ENCODE measurements at regions not wholly inside any gene's neighbourhood (a gene's known extent, or its start where the extent isn't known, plus 50 kb on each side); places are given as distances from the start of the nearest gene placed in this dataset.
A peak's percentile ranks its signal among the peaks of the same experiment; 100 is the strongest.

DNA sequence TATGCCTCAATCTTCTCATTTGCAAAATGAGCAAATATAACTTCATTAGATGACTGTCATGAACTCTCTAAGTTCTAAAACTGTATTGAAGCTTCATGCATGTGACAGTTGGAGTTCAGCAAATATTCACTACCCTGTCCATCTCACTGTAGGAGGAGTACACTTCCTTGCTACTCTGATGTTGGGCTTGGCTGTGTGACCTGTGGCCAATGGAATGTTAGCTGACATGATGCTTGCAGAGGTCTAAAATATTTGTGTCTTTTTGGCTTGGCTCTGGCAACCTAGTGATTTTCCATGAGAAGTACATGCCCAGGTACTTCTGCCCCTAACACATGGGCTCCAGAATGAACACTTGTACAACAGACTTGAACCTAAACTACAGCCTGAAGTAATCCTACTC, 203.1 kb upstream of the ANKH start:
- DNase-seq: no peak

DNA sequence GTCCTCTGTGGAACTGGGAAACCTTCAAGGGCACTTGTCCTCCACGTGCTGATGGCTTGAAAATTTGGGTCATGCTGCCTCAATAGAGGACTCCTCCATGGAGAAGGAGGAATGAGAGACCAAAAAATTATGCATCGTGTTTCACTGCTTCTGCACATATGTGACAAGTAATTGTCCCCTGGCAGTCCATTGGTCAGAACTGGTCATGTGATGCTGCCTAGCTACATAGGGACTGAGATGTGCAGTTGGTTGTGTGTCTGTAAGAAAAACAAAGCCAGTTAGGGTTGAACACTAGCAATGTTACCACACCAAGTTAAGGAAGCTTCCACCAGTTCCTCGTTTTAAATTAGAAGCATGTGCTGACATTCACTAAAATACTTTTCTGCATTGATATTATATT, 201.9 kb upstream of the ANKH start:
- no peak for DNase-seq

DNA sequence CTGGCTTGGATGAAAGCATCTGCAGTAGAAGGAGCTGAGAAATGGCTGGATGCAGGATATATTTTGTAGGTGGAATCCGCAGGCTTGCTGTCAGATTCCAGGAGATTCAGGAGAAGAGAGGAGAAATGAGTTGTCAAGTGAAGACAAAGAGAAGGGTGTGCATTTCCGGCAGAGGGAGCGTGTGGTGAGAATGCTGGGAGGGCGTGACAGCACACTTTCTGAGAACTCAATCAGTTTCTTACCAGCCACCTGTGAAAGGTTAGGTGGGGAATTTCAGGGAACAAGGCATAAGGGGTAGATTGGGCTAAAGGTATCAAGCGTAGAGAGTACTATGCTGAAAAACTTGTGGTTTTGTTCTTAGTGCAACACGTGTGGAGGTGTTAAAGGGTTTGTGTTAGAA, 199.3 kb upstream of the ANKH start:
- no peak for DNase-seq

DNA sequence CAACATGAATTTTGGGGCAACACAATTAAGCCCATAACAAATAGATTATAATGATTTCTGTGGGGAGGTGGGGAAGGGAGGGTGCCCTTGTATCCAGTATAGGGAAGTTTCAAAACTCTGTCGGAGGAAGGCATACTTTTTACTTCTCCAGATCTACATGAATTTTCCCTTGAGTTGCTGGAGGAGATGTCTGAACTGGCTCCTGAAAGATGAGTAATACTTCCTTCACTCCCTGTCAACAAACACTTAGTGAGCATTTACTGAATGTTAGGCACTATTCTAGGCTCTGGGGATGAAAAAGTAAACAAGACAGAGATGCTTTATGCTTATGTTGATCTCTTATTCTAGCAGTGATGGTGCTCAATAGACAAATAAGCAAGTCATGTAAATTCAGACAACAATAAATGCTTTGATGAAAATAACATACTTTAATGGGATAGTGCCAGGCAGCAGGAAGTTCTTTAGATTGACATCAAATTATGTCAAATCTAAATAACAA, 197.9 kb upstream of the ANKH start:
- DNase-seq: no peak

DNA sequence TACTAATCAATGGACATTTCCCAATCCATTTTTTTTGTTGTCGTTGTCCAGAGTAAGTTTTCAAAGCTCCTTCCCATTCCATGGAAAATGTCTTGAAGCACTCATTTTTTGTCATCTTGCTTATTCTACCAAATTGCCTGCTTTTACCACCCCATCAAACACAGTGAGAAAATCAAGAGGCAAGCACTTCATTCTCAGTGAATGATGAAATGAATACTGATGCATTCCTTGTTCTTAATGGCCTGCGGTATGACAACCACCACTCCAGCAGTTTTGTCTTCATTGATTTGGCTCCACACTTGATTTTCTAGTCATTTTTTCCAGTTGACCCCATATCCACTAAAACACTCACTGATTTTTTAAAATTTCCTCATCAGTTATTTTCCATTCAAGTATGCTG, 193.5 kb upstream of the ANKH start:
- no peak for DNase-seq

DNA sequence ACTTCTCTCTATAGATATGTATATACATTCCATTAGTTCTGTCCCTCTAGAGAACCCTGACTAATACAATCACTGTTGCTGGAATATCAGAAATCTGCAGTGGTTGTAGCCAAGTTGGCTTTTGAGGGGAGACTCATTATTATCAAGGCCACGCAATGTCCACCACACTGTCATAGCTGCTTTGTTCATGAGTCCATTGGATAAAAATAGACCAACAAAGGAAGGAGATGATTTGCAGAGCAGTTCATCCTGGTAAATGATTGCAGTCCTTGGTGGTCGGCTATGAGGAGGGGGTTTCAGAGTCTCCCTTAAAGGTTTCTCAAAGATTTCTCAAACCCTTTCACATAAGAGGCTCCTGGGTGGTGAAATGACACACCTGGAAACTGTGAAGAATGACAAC, 192.8 kb upstream of the ANKH start:
- DNase-seq: no peak

DNA sequence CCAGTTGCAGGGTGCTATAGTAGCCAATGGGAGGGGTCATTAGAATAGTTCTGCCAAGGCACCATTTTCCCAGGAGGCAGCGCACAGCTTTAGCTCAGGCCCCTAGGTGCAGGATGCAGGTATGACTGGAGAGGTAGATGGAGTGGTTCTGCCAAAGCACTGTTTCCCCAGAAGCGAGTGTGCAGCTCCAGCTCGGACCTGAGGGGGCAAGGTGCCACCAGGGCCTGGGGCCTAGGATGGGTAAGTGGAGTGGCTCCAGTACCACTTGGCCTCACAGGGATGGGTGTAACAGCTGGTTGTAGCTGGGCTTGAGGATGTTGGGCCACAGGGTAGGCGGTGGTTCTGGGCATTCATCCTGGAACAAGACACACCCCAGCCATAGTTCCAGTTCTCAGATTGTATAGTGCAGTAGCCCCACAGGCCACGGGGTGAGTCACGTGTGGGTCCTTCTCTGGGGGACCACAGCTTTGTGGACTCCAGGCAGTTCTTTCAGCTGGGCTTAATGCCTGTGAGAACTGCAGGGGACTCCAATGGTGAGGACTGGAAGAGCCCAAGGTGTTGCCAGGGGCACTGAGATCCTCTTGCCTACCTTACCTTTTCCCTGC, 185.5 kb upstream of the ANKH start:
- no peak for DNase-seq

DNA sequence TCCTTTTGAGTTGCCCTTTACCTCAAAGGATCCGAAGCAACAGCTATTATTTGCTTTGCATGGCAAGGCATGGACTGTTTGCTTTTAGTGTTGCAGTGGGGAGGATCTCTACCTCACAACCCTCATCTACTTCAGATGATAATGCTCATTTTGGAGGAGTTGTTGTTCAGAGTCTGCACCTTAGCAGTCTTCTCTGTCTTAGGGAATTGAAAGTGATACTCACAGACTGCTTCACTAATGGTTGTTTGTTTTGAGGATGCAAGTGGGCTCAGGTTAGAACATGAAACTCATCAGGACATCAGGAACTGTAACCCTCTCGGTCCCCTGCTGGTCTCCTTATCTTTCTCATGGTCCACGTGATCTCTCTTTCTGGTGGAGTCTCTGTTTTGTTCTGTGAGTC, 172.9 kb upstream of the ANKH start:
- no peak for DNase-seq

DNA sequence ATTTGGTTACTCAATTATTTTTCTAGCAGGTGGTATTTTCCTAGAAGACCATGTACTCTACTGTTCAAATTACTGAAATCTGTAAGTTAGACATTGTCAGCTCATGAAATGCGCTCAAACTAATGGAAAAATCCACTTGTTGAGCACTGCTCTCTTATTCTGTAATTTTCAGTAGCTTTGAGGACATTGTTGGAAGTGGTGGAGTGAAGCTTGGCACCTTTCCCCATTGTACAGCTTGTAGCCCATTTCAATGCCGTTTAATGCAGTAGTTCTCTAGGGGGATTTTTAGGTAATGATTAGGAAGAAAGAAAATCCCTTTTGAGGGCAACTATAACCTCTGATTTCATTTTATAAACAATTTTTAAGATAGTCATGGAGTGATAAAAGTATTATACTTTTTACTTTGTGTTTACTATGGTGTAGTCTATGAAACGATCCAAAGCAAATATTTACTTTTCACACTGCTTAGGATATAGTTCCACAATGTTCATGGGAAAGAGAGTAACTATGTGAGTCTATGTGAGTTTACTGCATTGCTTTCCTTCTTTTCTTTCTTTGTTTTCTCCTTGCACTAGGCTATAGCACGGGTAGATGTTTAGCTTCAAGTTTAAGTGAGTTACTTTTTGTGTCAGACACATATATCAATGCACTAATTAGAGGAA, 165.8 kb upstream of the ANKH start:
- no peak for DNase-seq

DNA sequence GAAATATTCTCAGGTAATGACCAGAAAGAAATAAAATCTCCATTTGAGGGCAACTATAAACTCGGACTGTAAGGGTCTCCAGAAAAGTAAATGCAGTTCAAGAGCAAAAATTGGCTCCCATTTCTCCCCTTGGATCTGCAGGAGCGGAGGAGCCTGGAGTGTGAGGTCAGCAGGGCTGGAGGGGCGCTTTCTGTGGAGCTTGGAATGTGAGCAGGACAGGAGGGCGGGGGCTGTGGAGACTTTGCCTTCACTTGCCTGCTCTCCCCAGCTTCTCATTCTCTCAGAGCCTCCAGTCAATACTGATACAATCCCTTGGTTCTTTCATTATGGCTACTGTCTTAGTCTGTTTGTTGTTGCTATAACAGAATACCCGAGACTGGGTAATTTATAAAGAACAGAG, 162.8 kb upstream of the ANKH start:
- DNase-seq: no peak

DNA sequence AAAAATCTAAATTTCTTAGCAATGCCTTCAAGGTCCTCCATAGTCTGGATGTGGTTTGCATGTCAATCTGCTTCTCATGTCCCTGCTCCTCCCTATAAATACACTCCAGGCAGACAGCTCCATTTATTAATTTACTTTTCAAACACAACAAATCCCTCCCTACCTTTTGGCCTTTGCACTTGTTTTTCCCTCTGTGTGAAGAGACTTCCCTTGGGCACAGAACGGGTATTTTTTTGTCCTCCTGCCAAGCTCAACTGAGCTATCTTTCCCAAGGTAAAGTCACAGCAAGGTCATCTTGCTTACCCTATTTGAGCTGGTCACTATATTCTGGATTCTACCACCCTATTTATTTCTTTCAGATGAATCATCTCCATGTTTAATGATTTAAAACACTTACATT, 159.6 kb upstream of the ANKH start:
- no peak for DNase-seq

DNA sequence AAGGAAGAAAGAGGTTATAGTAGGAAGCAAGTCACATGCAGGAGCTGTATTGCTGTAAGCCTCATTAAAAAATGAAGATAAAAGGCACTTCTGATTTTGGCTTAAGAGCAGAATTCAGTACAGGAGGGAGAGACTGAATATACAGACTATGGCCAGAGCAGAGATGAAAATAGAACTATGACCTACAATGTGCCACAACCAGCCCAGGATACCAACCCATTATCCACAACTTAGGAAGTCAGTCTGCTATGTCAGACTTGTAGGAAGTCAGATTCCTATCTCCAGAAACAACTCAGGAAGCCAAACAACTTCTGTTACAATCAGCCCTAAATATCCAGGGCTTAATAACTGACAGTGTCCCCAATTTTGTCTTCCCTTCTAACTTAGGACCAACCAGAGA, 156.2 kb upstream of the ANKH start:
- no peak for DNase-seq

DNA sequence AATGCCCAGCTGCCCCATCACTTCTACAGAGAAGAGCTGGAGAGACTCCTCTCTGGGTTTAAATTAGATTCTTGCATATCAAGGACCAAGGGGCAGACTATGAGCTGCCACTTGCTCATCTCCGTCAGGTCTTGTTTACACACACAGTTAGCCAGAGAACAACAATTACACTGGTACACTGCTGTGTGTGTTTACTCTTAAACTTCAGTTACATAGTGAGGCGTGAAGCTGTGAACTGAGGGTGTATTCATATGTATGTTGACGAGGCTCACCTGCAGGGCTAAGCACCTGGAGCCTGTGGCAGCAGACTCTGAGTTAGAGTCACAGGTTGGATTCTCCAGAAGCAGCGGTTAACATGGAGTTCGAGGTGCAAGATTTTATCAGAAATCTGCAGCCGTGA, 155.4 kb upstream of the ANKH start:
- no peak for DNase-seq

DNA sequence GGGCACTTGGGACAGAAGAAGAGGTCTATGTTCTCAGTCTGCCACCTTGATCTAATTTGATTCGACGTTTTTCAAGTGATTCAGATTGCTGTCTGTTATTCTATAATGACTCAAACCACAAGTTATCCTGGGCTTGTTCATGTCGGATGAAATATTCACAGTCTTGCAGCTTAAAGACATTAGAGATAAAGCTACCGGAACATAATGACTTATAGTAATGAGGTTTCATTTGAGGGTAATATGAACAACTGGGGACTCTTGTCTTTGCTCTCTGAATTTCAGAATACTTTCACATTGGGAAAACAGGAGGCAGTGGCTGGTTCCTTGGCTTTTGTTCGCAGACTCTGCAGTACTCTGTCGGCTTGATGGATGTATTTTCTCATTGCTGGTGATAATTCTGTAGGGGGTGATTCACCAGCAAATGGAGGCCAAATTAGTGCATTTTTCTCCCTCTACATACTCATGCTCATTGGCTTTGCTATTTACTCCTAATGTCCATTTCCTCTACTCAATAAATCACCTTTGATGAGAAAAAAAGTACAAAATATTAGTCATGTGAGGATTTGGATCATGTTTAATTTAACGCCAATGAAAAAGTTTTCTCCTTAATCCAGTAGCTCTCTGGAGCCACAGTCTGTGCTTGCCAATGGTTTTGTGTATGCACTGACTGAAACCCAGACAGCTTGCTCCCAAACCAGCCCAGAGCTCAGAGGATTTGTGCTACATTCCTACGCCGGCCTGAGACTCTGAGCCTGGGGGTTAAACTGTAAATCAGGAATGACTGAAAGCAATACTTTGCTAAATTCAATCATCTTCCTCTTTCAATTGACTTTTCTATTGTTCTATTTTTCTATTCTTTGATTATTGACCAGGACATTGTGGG, 154.7 kb upstream of the ANKH start:
- no peak for DNase-seq

DNA sequence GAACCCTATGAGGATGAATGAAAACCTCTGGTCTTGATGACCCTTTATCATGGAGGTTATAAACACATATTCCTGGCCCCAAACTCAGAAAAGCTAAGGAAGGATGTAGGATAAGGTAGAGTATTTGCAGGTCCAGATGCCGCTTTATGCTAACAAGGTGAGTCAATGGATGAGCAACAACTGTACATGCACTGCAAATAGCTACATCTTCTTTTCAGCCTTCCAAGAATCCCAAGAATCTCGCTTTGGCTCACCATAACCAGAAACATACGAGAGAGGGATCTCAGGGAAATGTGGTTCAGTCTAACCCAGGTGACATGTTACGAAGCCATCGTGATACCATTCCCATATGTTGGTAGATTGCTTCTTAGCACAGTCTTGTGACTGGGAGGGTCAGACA, 152.3 kb upstream of the ANKH start:
- no peak for DNase-seq

DNA sequence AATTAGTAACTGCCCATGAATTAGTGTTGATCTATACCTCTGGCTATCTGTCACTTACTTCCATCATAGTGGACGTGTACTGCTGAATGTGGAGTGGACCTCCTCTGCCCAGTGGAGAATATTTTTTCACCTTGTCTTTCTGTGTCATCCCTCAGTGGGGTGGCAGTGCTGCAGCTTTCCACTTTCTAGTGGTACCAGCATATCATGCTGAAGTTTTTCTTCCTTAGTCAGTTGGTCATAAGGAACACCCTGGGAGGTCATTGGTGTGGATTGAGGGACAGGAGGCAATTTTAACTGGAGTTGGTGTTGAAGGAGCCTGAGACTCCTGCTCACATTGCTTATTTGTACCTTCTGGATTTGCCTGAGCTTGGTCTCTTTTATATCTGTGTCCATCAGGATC, 151.7 kb upstream of the ANKH start:
- DNase-seq: no peak

DNA sequence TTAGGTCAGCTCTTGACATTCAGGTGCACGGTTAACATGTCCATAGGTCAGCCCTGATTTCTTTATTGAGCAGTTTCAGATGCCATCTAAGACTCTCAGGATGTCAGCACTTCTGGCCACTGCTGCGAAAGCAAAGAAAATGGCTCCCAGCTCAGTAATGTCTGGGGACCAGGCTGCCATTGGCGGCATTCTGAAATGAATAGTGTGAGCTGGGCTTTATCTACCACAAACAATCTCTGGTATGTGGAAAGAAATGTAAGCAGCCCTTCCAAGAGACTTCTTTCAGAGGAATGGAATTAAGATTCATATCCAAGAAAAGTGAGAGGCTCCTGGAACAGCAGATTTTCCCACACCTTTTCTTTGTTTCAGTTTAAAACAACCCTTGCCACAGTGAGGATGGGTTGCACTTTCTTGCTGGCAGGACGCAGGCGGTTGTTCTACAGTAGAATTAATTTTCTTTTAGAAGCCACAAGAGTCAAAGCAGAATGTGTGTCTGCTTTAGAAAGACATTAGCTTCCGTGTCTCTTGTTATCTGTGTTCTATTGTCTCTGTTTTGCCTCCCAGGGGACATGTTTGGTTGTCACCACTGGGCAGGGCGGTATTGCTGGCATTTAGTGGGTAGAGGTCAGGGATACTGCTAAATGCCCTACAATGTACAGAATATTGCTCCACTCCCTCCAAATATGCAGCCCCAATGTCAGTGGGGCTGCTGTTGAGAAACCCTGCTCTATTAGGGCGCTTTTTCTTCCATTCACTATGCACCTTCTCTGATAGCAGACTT, 149.9 kb upstream of the ANKH start:
- DNase-seq: no peak

DNA sequence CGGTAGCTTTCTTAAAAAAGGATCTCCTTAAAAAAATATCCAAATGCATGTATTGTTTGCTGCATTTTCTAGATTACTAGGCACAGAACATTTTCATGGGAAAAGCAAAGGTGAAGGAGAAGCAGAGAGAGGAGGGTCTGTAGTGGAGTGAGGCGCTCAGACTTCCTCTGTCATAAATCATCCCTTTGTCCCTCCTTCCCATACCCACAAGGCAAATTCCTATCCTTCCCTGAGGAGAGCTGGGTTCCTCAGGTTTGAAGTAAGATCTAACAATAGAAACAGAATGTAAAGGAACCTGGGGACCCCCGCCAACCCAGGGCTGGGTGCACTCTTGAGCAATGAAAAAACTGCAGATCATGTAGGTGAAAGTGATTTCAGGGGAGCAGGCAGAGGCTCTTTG, 149.2 kb upstream of the ANKH start:
- no peak for DNase-seq

DNA sequence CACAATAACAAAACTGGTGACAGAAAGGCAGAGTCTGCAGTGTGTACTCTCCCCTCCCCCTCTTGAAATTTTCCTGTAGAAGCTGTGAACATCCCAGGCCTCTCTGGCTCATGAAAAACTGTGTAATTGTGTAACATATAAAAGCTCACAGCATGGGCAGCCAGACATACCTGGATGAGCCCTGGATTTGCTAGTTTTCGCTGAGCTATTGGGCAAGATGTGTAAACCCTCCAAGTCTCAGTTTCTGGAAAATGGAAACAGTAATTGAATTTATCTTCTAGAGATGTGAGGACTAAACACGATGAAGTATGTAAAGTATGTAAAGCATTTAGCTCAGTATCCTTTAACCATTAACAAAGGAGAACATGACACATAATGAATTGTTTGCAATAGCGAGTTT, 143.2 kb upstream of the ANKH start:
- no peak for DNase-seq

DNA sequence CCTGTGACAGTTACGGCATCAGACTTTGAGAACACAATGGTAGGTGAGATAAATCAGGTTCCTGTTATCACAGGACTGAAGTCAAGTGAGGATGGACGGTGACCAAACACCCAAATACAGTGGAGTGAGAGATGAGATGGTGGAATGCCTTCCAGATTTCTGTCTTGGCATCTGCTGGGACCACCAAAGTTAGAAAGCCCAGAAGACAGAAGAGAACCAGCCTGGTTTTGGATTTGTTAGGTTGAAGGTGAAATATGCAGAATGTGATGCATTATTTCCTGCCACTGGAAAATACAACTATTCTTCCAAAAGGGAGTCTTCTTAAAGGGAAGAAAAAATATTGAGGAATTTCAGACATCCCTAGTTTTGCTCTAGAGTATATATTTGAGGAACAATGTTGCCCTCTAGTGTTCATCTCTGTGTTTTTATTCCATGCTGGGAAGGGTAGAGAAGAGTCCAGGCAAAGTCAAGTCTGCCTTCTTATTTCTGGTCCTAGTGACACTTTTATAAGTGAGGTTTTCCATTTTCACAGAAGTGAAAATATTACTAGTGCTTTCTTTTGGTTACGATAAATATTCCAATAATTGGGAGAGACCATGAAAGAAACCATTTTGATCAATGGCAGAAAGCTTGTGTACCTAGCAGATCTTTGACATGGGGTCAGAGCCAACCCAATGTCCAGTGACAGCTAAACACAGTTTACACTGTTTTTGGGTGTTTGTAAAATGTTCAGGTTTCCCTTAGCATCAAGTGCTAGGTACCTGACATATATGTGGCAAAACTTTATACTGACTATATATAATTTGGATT, 142.3 kb upstream of the ANKH start:
- DNase-seq: peak; percentile 71

DNA sequence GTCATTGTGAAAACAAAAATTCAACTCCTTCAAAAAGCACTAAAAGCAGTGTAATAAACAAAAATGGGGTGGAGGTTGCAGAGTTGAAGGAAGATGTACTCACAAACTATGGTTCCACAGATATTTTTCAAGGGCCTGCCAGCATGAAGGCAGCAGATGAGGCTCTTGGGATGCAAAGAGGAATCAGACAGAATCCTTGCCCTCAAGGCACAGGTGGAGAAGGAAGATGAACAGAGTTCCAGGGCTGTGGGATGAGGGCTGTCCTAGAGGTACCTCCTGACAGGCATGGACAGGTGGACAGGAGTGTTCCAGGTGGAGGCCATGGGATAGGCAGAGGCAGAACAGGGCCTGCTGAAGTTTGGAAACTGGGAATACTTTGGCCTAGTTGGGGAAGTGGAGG, 140.5 kb upstream of the ANKH start:
- DNase-seq: no peak

DNA sequence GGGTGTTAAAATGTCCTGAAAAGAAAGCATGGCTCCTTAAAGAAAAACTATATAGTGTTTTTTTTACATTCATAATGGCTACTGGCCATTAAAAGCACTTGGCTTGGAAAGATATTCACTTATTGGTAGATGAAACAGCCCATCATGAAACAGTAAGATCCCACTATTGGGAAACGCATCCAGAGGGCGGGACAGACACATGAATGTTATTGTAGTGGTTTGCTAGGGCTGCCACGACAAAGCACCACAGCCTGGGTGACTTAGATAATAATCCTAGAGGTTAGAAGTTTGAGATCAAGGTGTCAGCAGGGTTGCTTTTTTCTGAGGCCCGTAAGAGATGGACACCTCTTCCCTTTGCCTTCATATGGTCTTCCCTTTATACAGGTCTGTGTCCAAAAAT, 139.4 kb upstream of the ANKH start:
- no peak for DNase-seq

Data from DMS153 (cell line).